Chondrocyte (in vitro differentiated cells): ENCODE measurements at regions not wholly inside any gene's neighbourhood (a gene's known extent, or its start where the extent isn't known, plus 50 kb on each side); places are given as distances from the start of the nearest gene placed in this dataset.
"Not testable (repeated sequence)": the region's sequence is repeated elsewhere in the genome, so short reads cannot be mapped to it uniquely, and the experiment has no call there.

Experiments
- DNase-seq: peaks from one replicate; pipeline ENCODE4 v3.0.0; 2021; ENCODE audit warnings: mixed read lengths, low spot score
- H3K27ac Mint-ChIP-seq: one replicate; pipeline ENCODE4 v1.8.0; 2021; ENCODE audit warnings: mild to moderate bottlenecking, moderate library complexity, mixed read lengths; ENCODE audit not compliant: unreplicated experiment
- H3K27me3 Mint-ChIP-seq: 2 replicates; pipeline ENCODE4 v1.8.0; 2021; ENCODE audit warnings: low read depth, mixed read lengths
- H3K36me3 Mint-ChIP-seq: 2 replicates; pipeline ENCODE4 v1.8.0; 2021; ENCODE audit warnings: low read depth, mixed read lengths
- H3K4me1 Mint-ChIP-seq: 2 replicates; pipeline ENCODE4 v1.8.0; 2021; ENCODE audit warnings: low read depth, mild to moderate bottlenecking, mixed read lengths
- H3K4me3 Mint-ChIP-seq: one replicate; pipeline ENCODE4 v1.8.0; 2021; ENCODE audit warnings: mild to moderate bottlenecking, moderate library complexity, mixed read lengths; ENCODE audit not compliant: unreplicated experiment
- H3K9me3 Mint-ChIP-seq: 2 replicates; pipeline ENCODE4 v1.8.0; 2021; ENCODE audit warnings: low read depth, mixed read lengths
- CTCF ChIP-seq: fragments of 200-600 bp; sonication (generic); IDR thresholded peaks from 2 replicates; pipeline ENCODE4 v1.5.0; 2021; ENCODE audit warnings: antibody characterized with exemption, mild to moderate bottlenecking, moderate library complexity

- Mint-ChIP-seq H3K27ac (no peak overlapping the region), H3K36me3 (no peaks in the 10 kb centered on the region), H3K4me1 (no peaks in the 10 kb centered on the region), H3K4me3 (no peak overlapping the region), H3K9me3 (peaks cover 3% of the 10 kb centered on the region), H3K27me3 (no peaks in the 10 kb centered on the region)
- no peak for TF ChIP-seq CTCF
- no peak for DNase-seq
Measured at GRCh38 chrX:74187211-74187610, 116.8 kb upstream of the ZCCHC13 start.

DNA sequence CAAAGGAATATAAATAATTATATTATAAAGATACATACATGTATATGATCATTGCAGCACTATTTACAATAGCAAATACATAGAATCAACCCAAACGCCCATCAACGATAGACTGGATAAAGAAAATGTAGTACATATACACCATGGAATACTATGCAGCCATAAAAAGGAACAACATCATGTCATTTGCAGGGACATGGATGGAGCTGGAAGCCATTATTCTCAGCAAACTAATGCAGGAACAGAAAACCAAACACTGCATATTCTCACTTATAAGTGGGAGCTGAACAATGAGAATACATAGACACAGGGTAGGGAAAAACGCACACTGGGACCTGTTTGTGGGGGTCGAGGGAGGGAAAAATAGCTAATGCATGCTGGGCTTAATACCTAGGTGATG, 120.9 kb upstream of the ZCCHC13 start:
- H3K9me3 Mint-ChIP-seq, H3K36me3 Mint-ChIP-seq, H3K4me3 Mint-ChIP-seq, H3K4me1 Mint-ChIP-seq, H3K27ac Mint-ChIP-seq, H3K27me3 Mint-ChIP-seq, DNase-seq: not testable (repeated sequence)

DNA sequence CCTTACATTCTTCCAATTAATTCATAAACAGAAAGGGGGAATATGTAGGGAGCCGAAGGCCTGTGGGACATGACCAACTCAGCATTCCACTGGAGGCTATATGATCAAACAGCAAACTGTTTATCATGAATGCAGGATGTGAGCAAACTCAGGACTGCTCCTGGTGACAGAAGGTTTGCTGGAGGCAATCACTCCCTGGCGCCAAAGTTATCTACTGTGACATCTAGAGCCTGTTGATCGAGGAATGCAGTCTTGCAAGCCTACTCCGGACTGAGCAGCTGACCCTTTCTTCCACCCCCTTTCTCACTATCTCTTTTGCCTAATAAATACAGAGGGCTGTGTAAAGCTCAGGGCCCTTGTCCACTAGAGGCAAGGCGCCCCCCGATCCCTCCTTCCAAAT, 122.0 kb upstream of the ZCCHC13 start:
- not testable (repeated sequence) for H3K27me3 Mint-ChIP-seq

DNA sequence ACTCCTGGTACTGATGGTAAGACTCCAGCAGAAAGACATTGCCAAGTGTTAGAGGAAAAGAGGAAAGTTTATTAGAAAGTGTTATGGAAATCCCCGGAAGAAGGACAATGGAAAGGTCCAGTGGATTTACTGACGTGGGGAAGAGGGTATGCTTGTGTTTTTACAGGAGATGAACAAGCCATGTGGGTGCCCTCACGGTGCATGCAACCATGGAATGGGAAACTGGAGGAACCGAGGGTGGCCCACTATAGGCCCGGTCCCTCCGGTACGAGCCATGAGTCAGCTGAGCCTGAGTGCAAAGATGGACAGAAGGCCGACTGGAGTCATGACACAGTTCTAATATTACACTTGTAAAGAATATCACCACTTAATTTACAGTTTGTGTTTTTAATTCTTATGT, 123.3 kb upstream of the ZCCHC13 start:
- Mint-ChIP-seq H3K36me3 (no peaks in the 10 kb centered on the region), H3K4me1 (peaks cover 5% of the 10 kb centered on the region), H3K27ac (no peak overlapping the region), H3K9me3 (peaks cover under 1% of the 10 kb centered on the region), H3K4me3 (no peak overlapping the region), H3K27me3 (no peaks in the 10 kb centered on the region)
- DNase-seq: no peak
- no peak for TF ChIP-seq CTCF

More for the DNA sequence above, 122.0 kb upstream of the ZCCHC13 start:
- not testable (repeated sequence) for DNase-seq, H3K36me3 Mint-ChIP-seq, H3K4me3 Mint-ChIP-seq, H3K27ac Mint-ChIP-seq, H3K4me1 Mint-ChIP-seq, H3K9me3 Mint-ChIP-seq

- H3K27me3 Mint-ChIP-seq: no peaks in the 10 kb centered on the region
- H3K4me3 Mint-ChIP-seq: no peak overlapping the region
- DNase-seq: no peak
- peaks cover 5% of the 10 kb centered on the region for H3K4me1 Mint-ChIP-seq
- no peak for TF ChIP-seq CTCF
- no peak overlapping the region for H3K27ac Mint-ChIP-seq
- H3K9me3 Mint-ChIP-seq: peaks cover 8% of the 10 kb centered on the region
- no peaks in the 10 kb centered on the region for H3K36me3 Mint-ChIP-seq
Measured at GRCh38 chrX:74179990-74180389, 124.0 kb upstream of the ZCCHC13 start.

GRCh38 chrX:74179499-74179898, 124.5 kb upstream of the ZCCHC13 start:
- no peak overlapping the region for H3K4me3 Mint-ChIP-seq
- peaks cover under 1% of the 10 kb centered on the region for H3K36me3 Mint-ChIP-seq
- H3K27ac Mint-ChIP-seq: no peak overlapping the region
- DNase-seq: no peak
- H3K4me1 Mint-ChIP-seq: peaks cover 5% of the 10 kb centered on the region
- peaks cover 12% of the 10 kb centered on the region for H3K9me3 Mint-ChIP-seq
- no peak for TF ChIP-seq CTCF
- no peaks in the 10 kb centered on the region for H3K27me3 Mint-ChIP-seq
